Left lung (tissue), 4 donors: ENCODE measurements at regions not wholly inside any gene's neighbourhood (a gene's known extent, or its start where the extent isn't known, plus 50 kb on each side); places are given as distances from the start of the nearest gene placed in this dataset.

ENCODE experiments used
- ATAC-seq: fragments of 200-7000 bp; cut with Tn5 transposase; one replicate; pipeline ENCODE4 v1.9.1; 2020; ENCODE audit warnings: moderate library complexity
- DNase-seq, 4 donors: peaks; one replicate each; pipeline ENCODE4 v3.0.0-alpha.2; 2013 to 2020
- H3K27ac ChIP-seq, 2 donors: fragments of 200-600 bp; sonication (generic) in 1 of 2; one replicate each; pipeline versions ENCODE4 v1.5.0 to v1.8.0; 2020 to 2021
- H3K27me3 ChIP-seq, 2 donors: fragments of 200-600 bp; sonication (generic) in 1 of 2; one replicate each; pipeline versions ENCODE4 v1.5.0 to v1.8.0; 2020 to 2021
- H3K36me3 ChIP-seq, 2 donors: fragments of 200-600 bp; sonication (generic) in 1 of 2; one replicate each; pipeline versions ENCODE4 v1.5.0 to v1.8.0; 2020 to 2021
- H3K4me1 ChIP-seq, 2 donors: fragments of 200-600 bp; one replicate each; pipeline ENCODE4 v1.8.0; 2021
- H3K4me3 ChIP-seq, 2 donors: fragments of 200-600 bp; sonication (generic) in 1 of 2; one replicate each; pipeline versions ENCODE4 v1.5.0 to v1.8.0; 2020 to 2021; ENCODE audit warnings: mild to moderate bottlenecking in 1 of 2
- H3K9me3 ChIP-seq, 2 donors: fragments of 200-600 bp; sonication (generic) in 1 of 2; one replicate each; pipeline versions ENCODE4 v1.5.0 to v1.8.0; 2020 to 2021
- intact Hi-C, 2 donors: fragments of 100-400 bp; cut with DNase I; formaldehyde crosslinking; loops; one replicate each; pipeline versions ENCODE4 v1.11.2 to v1.14.2; 2022
- TF ChIP-seq, protein P1 (sequence below), 2 donors: fragments of 200-600 bp; sonication (generic) in 1 of 2; IDR thresholded peaks; one replicate each; pipeline versions ENCODE4 v1.5.0 to v1.8.0; 2021; ENCODE audit warnings: antibody characterized with exemption in 2 of 2
- donor health status: DM: no; HTN: yes; CAD: no.
- donor health status: DM: no; HTN: no; CAD: no.

DNA sequence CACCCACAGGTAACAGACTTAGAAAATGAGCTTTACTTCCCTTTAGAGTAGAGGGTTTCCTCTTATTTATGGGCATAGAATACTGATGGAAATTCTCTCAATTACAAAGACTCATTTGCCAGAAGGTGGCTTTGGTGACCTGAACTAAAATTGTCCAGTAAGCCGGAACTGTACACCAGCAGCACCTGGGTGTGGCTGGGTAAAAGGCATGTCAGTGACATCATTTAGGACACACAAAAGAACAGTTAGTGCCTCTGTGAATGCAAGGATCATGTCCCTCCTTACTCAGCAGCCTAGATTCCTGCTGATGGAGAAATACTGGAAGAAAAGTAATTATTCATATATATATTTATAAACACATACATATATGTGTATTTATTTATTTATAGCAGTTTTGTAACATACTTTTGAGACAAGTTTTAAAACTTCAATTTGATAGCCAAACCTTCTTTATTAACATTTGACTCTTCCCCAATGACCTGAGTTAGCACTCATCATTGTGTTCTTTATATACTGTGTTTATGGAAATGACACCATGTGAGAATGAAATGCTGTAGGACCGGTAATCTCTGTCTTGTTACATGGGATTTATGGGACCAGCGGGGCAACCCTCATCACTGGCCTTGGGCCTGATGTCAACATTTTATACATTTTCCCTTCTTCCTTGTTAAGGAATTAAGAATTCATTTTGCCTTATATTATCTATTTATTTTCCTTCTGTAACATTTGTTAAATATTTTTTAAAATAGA lies 274.4 kb downstream of the BRINP2 start:
- H3K4me1 ChIP-seq: no peaks in the 10 kb centered on the region
- TF ChIP-seq, protein P1, sequence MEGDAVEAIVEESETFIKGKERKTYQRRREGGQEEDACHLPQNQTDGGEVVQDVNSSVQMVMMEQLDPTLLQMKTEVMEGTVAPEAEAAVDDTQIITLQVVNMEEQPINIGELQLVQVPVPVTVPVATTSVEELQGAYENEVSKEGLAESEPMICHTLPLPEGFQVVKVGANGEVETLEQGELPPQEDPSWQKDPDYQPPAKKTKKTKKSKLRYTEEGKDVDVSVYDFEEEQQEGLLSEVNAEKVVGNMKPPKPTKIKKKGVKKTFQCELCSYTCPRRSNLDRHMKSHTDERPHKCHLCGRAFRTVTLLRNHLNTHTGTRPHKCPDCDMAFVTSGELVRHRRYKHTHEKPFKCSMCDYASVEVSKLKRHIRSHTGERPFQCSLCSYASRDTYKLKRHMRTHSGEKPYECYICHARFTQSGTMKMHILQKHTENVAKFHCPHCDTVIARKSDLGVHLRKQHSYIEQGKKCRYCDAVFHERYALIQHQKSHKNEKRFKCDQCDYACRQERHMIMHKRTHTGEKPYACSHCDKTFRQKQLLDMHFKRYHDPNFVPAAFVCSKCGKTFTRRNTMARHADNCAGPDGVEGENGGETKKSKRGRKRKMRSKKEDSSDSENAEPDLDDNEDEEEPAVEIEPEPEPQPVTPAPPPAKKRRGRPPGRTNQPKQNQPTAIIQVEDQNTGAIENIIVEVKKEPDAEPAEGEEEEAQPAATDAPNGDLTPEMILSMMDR (IDR thresholded peaks at IDR 0.05): no peak

DNA sequence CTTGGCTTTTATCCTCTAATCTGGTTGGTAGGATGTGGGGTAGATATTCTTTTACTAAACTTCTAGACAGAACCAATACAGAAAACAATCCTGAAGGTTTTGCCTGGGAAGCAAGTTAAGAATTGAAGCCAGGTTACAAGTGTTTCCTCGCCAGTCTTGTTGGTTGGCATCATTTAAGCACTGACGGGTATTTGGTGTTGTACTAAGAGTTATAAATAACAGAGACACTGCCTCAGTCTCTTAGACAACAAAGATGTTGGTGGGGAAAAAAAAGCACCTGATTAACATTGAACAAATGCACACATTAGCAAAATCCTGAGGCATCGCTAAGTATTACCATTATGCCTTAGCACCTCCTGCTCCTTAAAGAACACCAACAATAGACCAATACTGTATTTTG lies 272.2 kb downstream of the BRINP2 start:
- Histone ChIP-seq H3K9me3 (no peaks in the 10 kb centered on the region), H3K36me3 (no peaks in the 10 kb centered on the region), H3K4me3 (no peak overlapping the region), H3K27me3 (no peaks in the 10 kb centered on the region), H3K4me1 (no peaks in the 10 kb centered on the region), H3K27ac (no peak overlapping the region)
- TF ChIP-seq, protein P1 (IDR thresholded peaks at IDR 0.05): no peak
- intact Hi-C loops: no loop called here
- no peak for DNase-seq
- no peak for ATAC-seq

More for the DNA sequence above, 274.4 kb downstream of the BRINP2 start:
- Histone ChIP-seq H3K27me3 (no peaks in the 10 kb centered on the region), H3K4me3 (no peak overlapping the region), H3K9me3 (no peaks in the 10 kb centered on the region), H3K27ac (no peak overlapping the region), H3K36me3 (no peaks in the 10 kb centered on the region)
- no peak for DNase-seq
- no peak for ATAC-seq
- intact Hi-C loops: no loop called here

- no peaks in the 10 kb centered on the region for H3K27me3 ChIP-seq
- ATAC-seq (no peak), DNase-seq (peak in 1 of 4 donors; percentile 15)
- H3K4me3 ChIP-seq: no peak overlapping the region
- no peaks in the 10 kb centered on the region for H3K36me3 ChIP-seq
- TF ChIP-seq, protein P1 (IDR thresholded peaks at IDR 0.05): no peak
- no peaks in the 10 kb centered on the region for H3K4me1 ChIP-seq
- H3K9me3 ChIP-seq: no peaks in the 10 kb centered on the region
- intact Hi-C loops: no loop called here
- no peak overlapping the region for H3K27ac ChIP-seq
Measured at GRCh38 chr1:177442584-177442983, 271.8 kb downstream of the BRINP2 start.

GRCh38 chr1:177441281-177441680 lies 270.5 kb downstream of the BRINP2 start:
- H3K9me3 ChIP-seq: no peaks in the 10 kb centered on the region
- DNase-seq (no peak), ATAC-seq (no peak)
- H3K4me3 ChIP-seq: no peak overlapping the region
- no peaks in the 10 kb centered on the region for H3K36me3 ChIP-seq
- TF ChIP-seq, protein P1 (IDR thresholded peaks at IDR 0.05): no peak
- no peaks in the 10 kb centered on the region for H3K4me1 ChIP-seq
- H3K27me3 ChIP-seq: no peaks in the 10 kb centered on the region
- H3K27ac ChIP-seq: no peak overlapping the region
- intact Hi-C loops: no loop called here

DNA sequence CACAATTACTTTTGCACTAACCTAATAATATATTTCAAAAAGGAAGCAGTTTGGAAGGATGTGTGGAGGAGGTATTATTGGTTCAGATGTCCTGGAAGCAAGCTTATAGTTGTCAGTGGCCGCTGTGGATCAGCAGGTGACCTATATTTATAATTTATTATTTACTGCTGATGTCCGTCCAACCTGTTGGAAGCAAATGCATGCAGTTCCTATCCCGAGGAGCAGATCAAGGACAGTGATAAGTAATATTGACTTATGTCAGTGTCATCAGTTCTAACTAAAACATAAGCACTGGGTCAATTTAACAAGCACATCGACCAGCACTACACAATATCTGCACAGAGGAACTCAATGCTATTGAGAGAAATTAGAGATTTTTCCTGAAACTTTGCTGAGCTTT lies 270.1 kb downstream of the BRINP2 start:
- intact Hi-C loops: no loop called here
- Histone ChIP-seq H3K27me3 (no peaks in the 10 kb centered on the region), H3K4me1 (no peaks in the 10 kb centered on the region), H3K9me3 (no peaks in the 10 kb centered on the region), H3K27ac (no peak overlapping the region), H3K36me3 (no peaks in the 10 kb centered on the region), H3K4me3 (no peak overlapping the region)
- ATAC-seq (no peak), DNase-seq (no peak)
- TF ChIP-seq, protein P1 (IDR thresholded peaks at IDR 0.05): no peak
